ENCODE measurements at regions not wholly inside any gene's neighbourhood (a gene's known extent, or its start where the extent isn't known, plus 50 kb on each side); places are given as distances from the start of the nearest gene placed in this dataset.
"Not testable (repeated sequence)": the region's sequence is repeated elsewhere in the genome, so short reads cannot be mapped to it uniquely, and the experiment has no call there.

- no peak for DNase-seq
Observed at GRCh38 chr13:38283346-38283745, 66.3 kb upstream of the UFM1 start.

GRCh38 chr13:38265132-38265497 lies 84.5 kb upstream of the UFM1 start:
- DNase-seq, result peak; percentile 21 to 76

GRCh38 chr13:38264363-38265131 lies 85.1 kb upstream of the UFM1 start:
- DNase-seq, result peak in 1 of 2 experiments; percentile 38

GRCh38 chr13:38262211-38262610 lies 87.4 kb upstream of the UFM1 start:
- DNase-seq, result no peak

- DNase-seq, result no peak
Observed at GRCh38 chr13:38255600-38255999, 94.1 kb upstream of the UFM1 start.

GRCh38 chr13:38239874-38240273 lies 109.8 kb upstream of the UFM1 start:
- DNase-seq, result no peak

GRCh38 chr13:38228322-38228721 lies 121.3 kb upstream of the UFM1 start:
- no peak for DNase-seq

- no peak for DNase-seq
Observed at GRCh38 chr13:38226496-38226895, 123.2 kb upstream of the UFM1 start.

- DNase-seq, result peak in 1 of 2 experiments; percentile 48
Observed at GRCh38 chr13:38223089-38223488, 126.6 kb upstream of the UFM1 start.

GRCh38 chr13:38221120-38221519 lies 128.5 kb upstream of the UFM1 start:
- not testable (repeated sequence) for DNase-seq

GRCh38 chr13:38216181-38216580 lies 133.5 kb upstream of the UFM1 start:
- no peak for DNase-seq

GRCh38 chr13:38213314-38213713 lies 136.3 kb upstream of the UFM1 start:
- no peak for DNase-seq

GRCh38 chr13:38210928-38211596 lies 138.6 kb upstream of the UFM1 start:
- no peak for DNase-seq

GRCh38 chr13:38204556-38204955 lies 145.1 kb upstream of the UFM1 start:
- no peak for DNase-seq

GRCh38 chr13:38202740-38203139 lies 146.9 kb upstream of the UFM1 start:
- no peak for DNase-seq

GRCh38 chr13:38191016-38191415 lies 158.6 kb upstream of the UFM1 start:
- DNase-seq, result peak in 1 of 2 experiments; percentile 90

GRCh38 chr13:38180670-38181069 lies 169.0 kb upstream of the UFM1 start:
- DNase-seq, result no peak

- no peak for DNase-seq
Observed at GRCh38 chr13:38180126-38180525, 169.5 kb upstream of the UFM1 start.

GRCh38 chr13:38176664-38177063 lies 173.0 kb upstream of the UFM1 start:
- DNase-seq, result no peak

- no peak for DNase-seq
Observed at GRCh38 chr13:38173403-38173802, 176.2 kb upstream of the UFM1 start.

- no peak for DNase-seq
Observed at GRCh38 chr13:38167164-38167822, 182.4 kb upstream of the UFM1 start.

- DNase-seq, result no peak
Observed at GRCh38 chr13:38166116-38166515, 183.5 kb upstream of the UFM1 start.

- DNase-seq, result no peak
Observed at GRCh38 chr13:38160131-38160530, 189.5 kb upstream of the UFM1 start.

- DNase-seq, result no peak
Observed at GRCh38 chr13:38159710-38160109, 189.9 kb upstream of the UFM1 start.

Data from NCI-H524 (cell line).